ENCODE measurements at regions not wholly inside any gene's neighbourhood (a gene's known extent, or its start where the extent isn't known, plus 50 kb on each side); places are given as distances from the start of the nearest gene placed in this dataset.

GRCh38 chr11:34749666-34750659, 129.1 kb downstream of the EHF start:
- Histone ChIP-seq H3K27me3 (ENCODE audit: control insufficient read depth in 3 of 3, insufficient read depth in 3 of 3, low read depth in 1 of 3, low read length in 3 of 3) (no peaks in the 10 kb centered on the region), H3K14ac (ENCODE audit: low read length) (no peak overlapping the region), H3K79me1 (ENCODE audit: low read depth, low read length) (no peaks in the 10 kb centered on the region), H3K23ac (ENCODE audit: low read depth, low read length, poor library complexity) (no peak overlapping the region), H3K9me3 (replicated peaks in 1 of 2; ENCODE audit: control insufficient read depth in 2 of 2, insufficient read depth in 1 of 2, low read depth in 1 of 2, low read length in 2 of 2) (peaks cover 0 to 2% of the 10 kb centered on the region in 2 donors), H2BK120ac (ENCODE audit: low read depth, low read length) (no peak overlapping the region), H4K8ac (ENCODE audit: low read depth, low read length) (no peak overlapping the region), H2BK12ac (ENCODE audit: low read length) (no peak overlapping the region), H3K9ac (ENCODE audit: low read depth, low read length, poor library complexity) (no peak overlapping the region), H3K27ac (replicated peaks; ENCODE audit: low read length) (no peak overlapping the region), H3K18ac (ENCODE audit: low read length) (no peak overlapping the region), H3K4me1 (ENCODE audit: control insufficient read depth in 2 of 2, insufficient read depth in 1 of 2, low read depth in 1 of 2, low read length in 2 of 2) (peaks cover 0 to 4% of the 10 kb centered on the region in 2 donors), H3K4me2 (ENCODE audit: insufficient read depth, low read length, poor library complexity, severe bottlenecking) (no peak overlapping the region), H4K91ac (ENCODE audit: low read depth, low read length, poor library complexity) (no peak overlapping the region), H2AK5ac (ENCODE audit: low read depth, low read length) (no peak overlapping the region), H2AFZ (ENCODE audit: low read length) (no peak overlapping the region), H2BK15ac (ENCODE audit: low read length) (no peak overlapping the region), H3K36me3 (replicated peaks in 1 of 2; ENCODE audit: control insufficient read depth in 2 of 2, insufficient read depth in 2 of 2, low read length in 2 of 2) (peaks cover 4 to 5% of the 10 kb centered on the region in 2 donors), H2BK5ac (ENCODE audit: low read length) (no peak overlapping the region), H3K4ac (ENCODE audit: low read length) (no peak overlapping the region), H3K4me3 (ENCODE audit: low read length in 2 of 2) (no peak overlapping the region)
- no CpG with 5 or more reads among the region's 8 CpGs for WGBS, 2 donors (ENCODE audit: extremely low coverage in 2 of 2, insufficient read length in 2 of 2, insufficient replicate concordance in 1 of 2)
- no peak for DNase-seq (ENCODE audit: low spot score)

- no CpG with 5 or more reads among the region's 3 CpGs for WGBS, 2 donors (ENCODE audit: extremely low coverage in 2 of 2, insufficient read length in 2 of 2, insufficient replicate concordance in 1 of 2)
Measured at GRCh38 chr11:34748036-34748435, 127.1 kb downstream of the EHF start.

GRCh38 chr11:34747251-34747650, 126.4 kb downstream of the EHF start:
- Histone ChIP-seq H3K27ac (replicated peaks; ENCODE audit: low read length) (no peak overlapping the region), H3K9ac (ENCODE audit: low read depth, low read length, poor library complexity) (no peak overlapping the region), H3K4me1 (ENCODE audit: control insufficient read depth in 2 of 2, insufficient read depth in 1 of 2, low read depth in 1 of 2, low read length in 2 of 2) (peaks cover 0 to 4% of the 10 kb centered on the region in 2 donors), H3K4me2 (ENCODE audit: insufficient read depth, low read length, poor library complexity, severe bottlenecking) (no peak overlapping the region), H3K4me3 (ENCODE audit: low read length in 2 of 2) (peak overlapping the region in 1 of 2 donors; percentile 10), H3K79me1 (ENCODE audit: low read depth, low read length) (no peaks in the 10 kb centered on the region), H2BK120ac (ENCODE audit: low read depth, low read length) (no peak overlapping the region), H3K4ac (ENCODE audit: low read length) (no peak overlapping the region), H3K18ac (ENCODE audit: low read length) (no peak overlapping the region), H2AFZ (ENCODE audit: low read length) (no peak overlapping the region), H4K91ac (ENCODE audit: low read depth, low read length, poor library complexity) (no peak overlapping the region), H3K14ac (ENCODE audit: low read length) (no peak overlapping the region), H2AK5ac (ENCODE audit: low read depth, low read length) (no peak overlapping the region), H2BK12ac (ENCODE audit: low read length) (no peak overlapping the region), H4K8ac (ENCODE audit: low read depth, low read length) (no peak overlapping the region), H3K9me3 (replicated peaks in 1 of 2; ENCODE audit: control insufficient read depth in 2 of 2, insufficient read depth in 1 of 2, low read depth in 1 of 2, low read length in 2 of 2) (peaks cover 0 to 2% of the 10 kb centered on the region in 2 donors), H3K23ac (ENCODE audit: low read depth, low read length, poor library complexity) (no peak overlapping the region), H2BK5ac (ENCODE audit: low read length) (no peak overlapping the region), H3K36me3 (replicated peaks in 1 of 2; ENCODE audit: control insufficient read depth in 2 of 2, insufficient read depth in 2 of 2, low read length in 2 of 2) (peaks cover 0 to 4% of the 10 kb centered on the region in 2 donors), H2BK15ac (ENCODE audit: low read length) (no peak overlapping the region), H3K27me3 (ENCODE audit: control insufficient read depth in 3 of 3, insufficient read depth in 3 of 3, low read depth in 1 of 3, low read length in 3 of 3) (no peaks in the 10 kb centered on the region)
- no CpG with 5 or more reads among the region's 3 CpGs for WGBS, 2 donors (ENCODE audit: extremely low coverage in 2 of 2, insufficient read length in 2 of 2, insufficient replicate concordance in 1 of 2)
- no peak for DNase-seq (ENCODE audit: low spot score)

More at GRCh38 chr11:34748036-34748435, 127.1 kb downstream of the EHF start:
- H4K91ac ChIP-seq (ENCODE audit: low read depth, low read length, poor library complexity) = no peak overlapping the region
- H3K4me1 ChIP-seq (ENCODE audit: control insufficient read depth in 2 of 2, insufficient read depth in 1 of 2, low read depth in 1 of 2, low read length in 2 of 2) = peaks cover 0 to 4% of the 10 kb centered on the region in 2 donors
- peaks cover 0 to 4% of the 10 kb centered on the region in 2 donors for H3K36me3 ChIP-seq (replicated peaks in 1 of 2; ENCODE audit: control insufficient read depth in 2 of 2, insufficient read depth in 2 of 2, low read length in 2 of 2)
- H3K9ac ChIP-seq (ENCODE audit: low read depth, low read length, poor library complexity) = no peak overlapping the region
- H3K27me3 ChIP-seq (ENCODE audit: control insufficient read depth in 3 of 3, insufficient read depth in 3 of 3, low read depth in 1 of 3, low read length in 3 of 3) = no peaks in the 10 kb centered on the region
- H3K23ac ChIP-seq (ENCODE audit: low read depth, low read length, poor library complexity) = no peak overlapping the region
- DNase-seq (ENCODE audit: low spot score) = no peak
- H2AK5ac ChIP-seq (ENCODE audit: low read depth, low read length) = no peak overlapping the region
- H2BK15ac ChIP-seq (ENCODE audit: low read length) = no peak overlapping the region
- peaks cover 0 to 2% of the 10 kb centered on the region in 2 donors for H3K9me3 ChIP-seq (replicated peaks in 1 of 2; ENCODE audit: control insufficient read depth in 2 of 2, insufficient read depth in 1 of 2, low read depth in 1 of 2, low read length in 2 of 2)
- no peak overlapping the region for H2BK12ac ChIP-seq (ENCODE audit: low read length)
- H3K4me3 ChIP-seq (ENCODE audit: low read length in 2 of 2) = no peak overlapping the region
- no peak overlapping the region for H2AFZ ChIP-seq (ENCODE audit: low read length)
- no peak overlapping the region for H2BK120ac ChIP-seq (ENCODE audit: low read depth, low read length)
- no peak overlapping the region for H4K8ac ChIP-seq (ENCODE audit: low read depth, low read length)
- H3K4me2 ChIP-seq (ENCODE audit: insufficient read depth, low read length, poor library complexity, severe bottlenecking) = no peak overlapping the region
- H3K79me1 ChIP-seq (ENCODE audit: low read depth, low read length) = no peaks in the 10 kb centered on the region
- no peak overlapping the region for H3K27ac ChIP-seq (replicated peaks; ENCODE audit: low read length)
- no peak overlapping the region for H3K18ac ChIP-seq (ENCODE audit: low read length)
- no peak overlapping the region for H2BK5ac ChIP-seq (ENCODE audit: low read length)
- no peak overlapping the region for H3K14ac ChIP-seq (ENCODE audit: low read length)
- no peak overlapping the region for H3K4ac ChIP-seq (ENCODE audit: low read length)

DNA sequence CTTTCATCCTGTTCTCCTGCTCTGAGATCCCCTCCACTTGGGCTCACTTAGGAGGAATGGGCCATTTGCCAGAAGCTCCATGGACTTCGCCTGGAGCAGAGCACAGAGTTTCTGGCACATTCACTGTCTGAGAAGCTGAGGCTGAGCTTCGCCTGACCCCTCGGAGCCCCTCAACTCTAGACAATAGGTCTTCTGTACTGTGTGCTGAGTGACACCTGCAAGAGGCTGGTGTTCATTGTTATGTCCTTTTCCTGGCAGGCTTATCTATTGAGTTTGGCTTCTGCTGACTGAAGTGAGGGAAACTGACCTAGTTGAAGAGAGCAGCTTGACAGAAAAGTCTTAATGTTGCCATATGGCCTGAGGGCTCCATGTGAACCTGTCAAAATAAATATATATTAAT, 124.3 kb downstream of the EHF start:
- no peak overlapping the region for H3K9ac ChIP-seq (ENCODE audit: low read depth, low read length, poor library complexity)
- no peak overlapping the region for H3K23ac ChIP-seq (ENCODE audit: low read depth, low read length, poor library complexity)
- H3K9me3 ChIP-seq (replicated peaks in 1 of 2; ENCODE audit: control insufficient read depth in 2 of 2, insufficient read depth in 1 of 2, low read depth in 1 of 2, low read length in 2 of 2) = peaks cover 0 to 2% of the 10 kb centered on the region in 2 donors
- no peak overlapping the region for H3K4ac ChIP-seq (ENCODE audit: low read length)
- H3K79me1 ChIP-seq (ENCODE audit: low read depth, low read length) = no peaks in the 10 kb centered on the region
- H3K14ac ChIP-seq (ENCODE audit: low read length) = no peak overlapping the region
- H2BK15ac ChIP-seq (ENCODE audit: low read length) = no peak overlapping the region
- no peak for DNase-seq (ENCODE audit: low spot score)
- no peak overlapping the region for H2AK5ac ChIP-seq (ENCODE audit: low read depth, low read length)
- H3K4me2 ChIP-seq (ENCODE audit: insufficient read depth, low read length, poor library complexity, severe bottlenecking) = no peak overlapping the region
- H3K27me3 ChIP-seq (ENCODE audit: control insufficient read depth in 3 of 3, insufficient read depth in 3 of 3, low read depth in 1 of 3, low read length in 3 of 3) = no peaks in the 10 kb centered on the region
- no peak overlapping the region for H2BK5ac ChIP-seq (ENCODE audit: low read length)
- no peak overlapping the region for H2BK120ac ChIP-seq (ENCODE audit: low read depth, low read length)
- H3K4me1 ChIP-seq (ENCODE audit: control insufficient read depth in 2 of 2, insufficient read depth in 1 of 2, low read depth in 1 of 2, low read length in 2 of 2) = peaks cover 0 to 4% of the 10 kb centered on the region in 2 donors
- no peak overlapping the region for H3K4me3 ChIP-seq (ENCODE audit: low read length in 2 of 2)
- H4K91ac ChIP-seq (ENCODE audit: low read depth, low read length, poor library complexity) = no peak overlapping the region
- no CpG with 5 or more reads among the region's 3 CpGs for WGBS, 2 donors (ENCODE audit: extremely low coverage in 2 of 2, insufficient read length in 2 of 2, insufficient replicate concordance in 1 of 2)
- no peak overlapping the region for H2AFZ ChIP-seq (ENCODE audit: low read length)
- H3K27ac ChIP-seq (replicated peaks; ENCODE audit: low read length) = no peak overlapping the region
- H4K8ac ChIP-seq (ENCODE audit: low read depth, low read length) = no peak overlapping the region
- H3K36me3 ChIP-seq (replicated peaks in 1 of 2; ENCODE audit: control insufficient read depth in 2 of 2, insufficient read depth in 2 of 2, low read length in 2 of 2) = peaks cover 0 to 2% of the 10 kb centered on the region in 2 donors
- H3K18ac ChIP-seq (ENCODE audit: low read length) = no peak overlapping the region
- H2BK12ac ChIP-seq (ENCODE audit: low read length) = no peak overlapping the region
